ENCODE measurements at regions not wholly inside any gene's neighbourhood (a gene's known extent, or its start where the extent isn't known, plus 50 kb on each side); places are given as distances from the start of the nearest gene placed in this dataset.

DNA sequence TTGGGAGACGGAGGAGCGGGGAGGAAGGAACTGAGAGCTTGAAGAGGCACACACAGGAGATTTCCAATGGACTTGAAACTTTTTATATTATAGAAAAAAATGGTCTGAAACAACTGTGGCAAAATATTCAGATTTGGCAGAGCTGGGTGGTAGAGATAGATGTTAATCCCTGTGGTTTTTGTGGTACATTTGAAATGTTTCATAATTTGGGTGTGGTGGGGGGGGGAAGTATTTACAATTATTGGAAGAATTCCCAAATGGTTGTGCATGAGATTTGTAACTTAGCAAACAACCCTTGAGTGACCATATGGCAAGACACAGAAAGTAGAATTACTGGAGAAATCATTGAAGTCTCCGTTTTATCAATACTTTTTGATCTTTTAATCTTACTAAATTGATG, 588.8 kb upstream of the PSMD7 start (continued):
- no peak for TF ChIP-seq FOSL1 (IDR thresholded peaks at IDR 0.05; ENCODE audit: insufficient read depth, low read depth, low read length)
- TF ChIP-seq JUND (IDR thresholded peaks at IDR 0.05; ENCODE audit: low read length), result no peak
- TF ChIP-seq BRCA1 (IDR thresholded peaks at IDR 0.05; ENCODE audit: low read depth, low read length), result no peak
- no peak for TF ChIP-seq NANOG (IDR thresholded peaks at IDR 0.05; ENCODE audit: insufficient read depth, low read depth, low read length, poor library complexity, severe bottlenecking)
- TF ChIP-seq SAP30 (IDR thresholded peaks at IDR 0.05; ENCODE audit: insufficient read depth, insufficient replicate concordance, low read length), result no peak

All from H1 (cell line).